Chondrocyte (in vitro differentiated cells): ENCODE measurements at regions not wholly inside any gene's neighbourhood (a gene's known extent, or its start where the extent isn't known, plus 50 kb on each side); places are given as distances from the start of the nearest gene placed in this dataset.

Experiments
- DNase-seq: peaks from one replicate; pipeline ENCODE4 v3.0.0; 2021; ENCODE audit warnings: mixed read lengths, low spot score
- H3K27ac Mint-ChIP-seq: one replicate; pipeline ENCODE4 v1.8.0; 2021; ENCODE audit warnings: mild to moderate bottlenecking, moderate library complexity, mixed read lengths; ENCODE audit not compliant: unreplicated experiment
- H3K27me3 Mint-ChIP-seq: 2 replicates; pipeline ENCODE4 v1.8.0; 2021; ENCODE audit warnings: low read depth, mixed read lengths
- H3K36me3 Mint-ChIP-seq: 2 replicates; pipeline ENCODE4 v1.8.0; 2021; ENCODE audit warnings: low read depth, mixed read lengths
- H3K4me1 Mint-ChIP-seq: 2 replicates; pipeline ENCODE4 v1.8.0; 2021; ENCODE audit warnings: low read depth, mild to moderate bottlenecking, mixed read lengths
- H3K4me3 Mint-ChIP-seq: one replicate; pipeline ENCODE4 v1.8.0; 2021; ENCODE audit warnings: mild to moderate bottlenecking, moderate library complexity, mixed read lengths; ENCODE audit not compliant: unreplicated experiment
- H3K9me3 Mint-ChIP-seq: 2 replicates; pipeline ENCODE4 v1.8.0; 2021; ENCODE audit warnings: low read depth, mixed read lengths
- CTCF ChIP-seq: fragments of 200-600 bp; sonication (generic); IDR thresholded peaks from 2 replicates; pipeline ENCODE4 v1.5.0; 2021; ENCODE audit warnings: antibody characterized with exemption, mild to moderate bottlenecking, moderate library complexity

GRCh38 chr10:52666931-52667330 lies 105.7 kb downstream of the MBL2 start:
- no peak overlapping the region for H3K4me3 Mint-ChIP-seq
- no peak for TF ChIP-seq CTCF
- no peak overlapping the region for H3K27ac Mint-ChIP-seq
- peaks cover 5% of the 10 kb centered on the region for H3K36me3 Mint-ChIP-seq
- H3K4me1 Mint-ChIP-seq, result no peaks in the 10 kb centered on the region
- H3K27me3 Mint-ChIP-seq, result no peaks in the 10 kb centered on the region
- peaks cover 21% of the 10 kb centered on the region for H3K9me3 Mint-ChIP-seq
- no peak for DNase-seq

- H3K27ac Mint-ChIP-seq, result no peak overlapping the region
- H3K9me3 Mint-ChIP-seq, result peaks cover 21% of the 10 kb centered on the region
- H3K36me3 Mint-ChIP-seq, result peaks cover 5% of the 10 kb centered on the region
- H3K4me3 Mint-ChIP-seq, result no peak overlapping the region
- no peak for TF ChIP-seq CTCF
- no peaks in the 10 kb centered on the region for H3K27me3 Mint-ChIP-seq
- DNase-seq, result no peak
- no peaks in the 10 kb centered on the region for H3K4me1 Mint-ChIP-seq
Measured at GRCh38 chr10:52668024-52668423, 104.6 kb downstream of the MBL2 start.

GRCh38 chr10:52672880-52673279 lies 99.7 kb downstream of the MBL2 start:
- no peak for TF ChIP-seq CTCF
- Mint-ChIP-seq H3K27ac (no peak overlapping the region), H3K9me3 (peaks cover 8% of the 10 kb centered on the region), H3K4me3 (no peak overlapping the region), H3K36me3 (no peaks in the 10 kb centered on the region), H3K27me3 (no peaks in the 10 kb centered on the region), H3K4me1 (no peaks in the 10 kb centered on the region)
- no peak for DNase-seq

GRCh38 chr10:52673468-52673867 lies 99.1 kb downstream of the MBL2 start:
- Mint-ChIP-seq H3K4me3 (no peak overlapping the region), H3K27ac (no peak overlapping the region), H3K4me1 (no peaks in the 10 kb centered on the region), H3K27me3 (no peaks in the 10 kb centered on the region), H3K36me3 (no peaks in the 10 kb centered on the region), H3K9me3 (peaks cover 8% of the 10 kb centered on the region)
- DNase-seq, result no peak
- TF ChIP-seq CTCF, result no peak

- DNase-seq, result no peak
- H3K4me3 Mint-ChIP-seq, result no peak overlapping the region
- H3K9me3 Mint-ChIP-seq, result peaks cover 8% of the 10 kb centered on the region
- H3K36me3 Mint-ChIP-seq, result no peaks in the 10 kb centered on the region
- TF ChIP-seq CTCF, result no peak
- no peaks in the 10 kb centered on the region for H3K4me1 Mint-ChIP-seq
- no peak overlapping the region for H3K27ac Mint-ChIP-seq
- H3K27me3 Mint-ChIP-seq, result no peaks in the 10 kb centered on the region
Measured at GRCh38 chr10:52674474-52674873, 98.1 kb downstream of the MBL2 start.
